IMR-90 (cell line): ENCODE measurements at regions not wholly inside any gene's neighbourhood (a gene's known extent, or its start where the extent isn't known, plus 50 kb on each side); places are given as distances from the start of the nearest gene placed in this dataset.

ENCODE experiments used
- ATAC-seq: fragments of 200-7000 bp; cut with Tn5 transposase; 2 replicates; pipeline ENCODE4 v1.9.1; 2020; ENCODE audit warnings: low read depth, mild to moderate bottlenecking, moderate library complexity
- BruUV-seq: library from RNA; stranded (reverse); fragments of 400-500 nt; replicated peaks from 2 replicates; lab custom pipeline; 2021; lab: Mats Ljungman, UMichigan
- CTCF ChIA-PET: fragments of 300-600 bp; formaldehyde crosslinking; extraction: SDS; loops from one replicate; lab custom pipeline; 2021; ENCODE audit warnings: antibody characterized with exemption; lab: Yijun Ruan, JAX
- POLR2A ChIA-PET: fragments of 300-600 bp; sonication (Branson Sonifier 250); formaldehyde crosslinking; loops from one replicate; lab custom pipeline; 2022; ENCODE audit warnings: antibody characterized with exemption; ENCODE audit not compliant: unreplicated experiment; lab: Charles Lee
- DNase-seq: peaks from one replicate; pipeline ENCODE4 v3.0.0; 2013
- H2AFZ ChIP-seq: replicated peaks from 2 replicates; pipeline ENCODE3; 2013; ENCODE audit warnings: low read length, mild to moderate bottlenecking; ENCODE audit not compliant: poor library complexity
- H2AK5ac ChIP-seq: 2 replicates; pipeline ENCODE4 v1.6.1; 2013; ENCODE audit warnings: low read depth, low read length, inconsistent platforms
- H2AK9ac ChIP-seq: replicated peaks from 2 replicates; pipeline ENCODE3; 2013; ENCODE audit warnings: mild to moderate bottlenecking, low read depth, low read length, moderate library complexity; ENCODE audit not compliant: poor library complexity
- H2BK120ac ChIP-seq: 2 replicates; pipeline ENCODE4 v1.6.1; 2013; ENCODE audit warnings: low read depth, low read length, inconsistent platforms
- H2BK15ac ChIP-seq: 3 replicates; pipeline ENCODE4 v1.6.1; 2013; ENCODE audit warnings: low read depth, low read length, inconsistent platforms
- H2BK20ac ChIP-seq: 2 replicates; pipeline ENCODE4 v1.6.1; 2013; ENCODE audit warnings: low read depth, mild to moderate bottlenecking, inconsistent platforms, low read length, moderate library complexity
- H2BK5ac ChIP-seq: 2 replicates; pipeline ENCODE4 v1.6.1; 2013; ENCODE audit warnings: mild to moderate bottlenecking, low read depth, low read length, inconsistent platforms; ENCODE audit not compliant: poor library complexity, severe bottlenecking
- H3K14ac ChIP-seq: replicated peaks from 2 replicates; pipeline ENCODE4 v1.6.1; 2013; ENCODE audit warnings: low read depth, low read length, inconsistent platforms
- H3K18ac ChIP-seq: 2 replicates; pipeline ENCODE4 v1.6.1; 2013; ENCODE audit warnings: low read depth, low read length, control low read depth
- H3K23ac ChIP-seq: 2 replicates; pipeline ENCODE4 v1.6.1; 2013; ENCODE audit warnings: low read depth, low read length, inconsistent platforms
- H3K27ac ChIP-seq: 2 replicates; pipeline ENCODE4 v1.5.1; 2013; ENCODE audit warnings: mild to moderate bottlenecking, control low read depth, low read length; ENCODE audit not compliant: insufficient read depth
- H3K27me3 ChIP-seq: 2 replicates; pipeline ENCODE4 v1.6.1; 2013; ENCODE audit warnings: low read length; ENCODE audit not compliant: control insufficient read depth, insufficient read depth
- H3K36me3 ChIP-seq: 2 replicates; pipeline ENCODE4 v1.6.1; 2013; ENCODE audit warnings: low read length, mixed read lengths; ENCODE audit not compliant: control insufficient read depth, insufficient read depth
- H3K4ac ChIP-seq: 2 replicates; pipeline ENCODE4 v1.6.1; 2013; ENCODE audit warnings: low read depth, low read length, inconsistent platforms
- H3K4me1 ChIP-seq: 2 replicates; pipeline ENCODE4 v1.6.1; 2013; ENCODE audit warnings: low read length, mixed read lengths; ENCODE audit not compliant: control insufficient read depth, insufficient read depth
- H3K4me2 ChIP-seq: 2 replicates; pipeline ENCODE4 v1.6.1; 2013; ENCODE audit warnings: low read depth, mild to moderate bottlenecking, control low read depth, low read length, moderate library complexity
- H3K4me3 ChIP-seq: 2 replicates; pipeline ENCODE4 v1.5.1; 2013; ENCODE audit warnings: low read depth, mild to moderate bottlenecking, control low read depth, low read length, moderate library complexity; ENCODE audit not compliant: insufficient read depth
- H3K56ac ChIP-seq: 2 replicates; pipeline ENCODE4 v1.6.1; 2013; ENCODE audit warnings: low read length, inconsistent platforms; ENCODE audit not compliant: insufficient read depth; ENCODE audit errors: extremely low read depth
- H3K79me1 ChIP-seq, 2 experiments: 2 replicates each; pipeline ENCODE4 v1.6.1; 2013; ENCODE audit warnings: low read length in 2 of 2, inconsistent platforms in 1 of 2, low read depth in 1 of 2
- H3K9ac ChIP-seq: 2 replicates; pipeline ENCODE4 v1.6.1; 2013; ENCODE audit warnings: low read depth, low read length, control low read depth
- H3K9me1 ChIP-seq: 2 replicates; pipeline ENCODE4 v1.6.1; 2013; ENCODE audit warnings: low read length, inconsistent platforms; ENCODE audit not compliant: insufficient read depth
- H3K9me3 ChIP-seq: 2 replicates; pipeline ENCODE4 v1.6.1; 2013; ENCODE audit warnings: low read length; ENCODE audit not compliant: control insufficient read depth, insufficient read depth
- H4K20me1 ChIP-seq: 2 replicates; pipeline ENCODE4 v1.6.1; 2013; ENCODE audit warnings: low read length, inconsistent platforms; ENCODE audit not compliant: insufficient read depth
- H4K5ac ChIP-seq: 2 replicates; pipeline ENCODE4 v1.6.1; 2013; ENCODE audit warnings: mild to moderate bottlenecking, low read depth, low read length, control low read depth
- H4K8ac ChIP-seq, 2 experiments: 2 replicates each; pipeline ENCODE4 v1.6.1; 2013; ENCODE audit warnings: low read depth in 2 of 2, low read length in 2 of 2, control low read depth in 1 of 2, inconsistent platforms in 1 of 2
- H4K91ac ChIP-seq: 2 replicates; pipeline ENCODE4 v1.6.1; 2013; ENCODE audit warnings: low read depth, low read length, inconsistent platforms; ENCODE audit not compliant: insufficient read depth
- BHLHE40 ChIP-seq: fragments of 150-350 bp; IDR thresholded peaks from 2 replicates; pipeline ENCODE4 v1.6.1; 2016; ENCODE audit warnings: mild to moderate bottlenecking, low read depth, low read length
- CEBPB ChIP-seq: IDR thresholded peaks from 2 replicates; pipeline ENCODE4 v1.6.1; 2012; ENCODE audit warnings: low read depth, low read length, improper control_type of control experiment
- CHD1 ChIP-seq: IDR thresholded peaks from 2 replicates; pipeline ENCODE4 v1.6.1; 2012; ENCODE audit warnings: low read depth, low read length, improper control_type of control experiment
- MAFK ChIP-seq: IDR thresholded peaks from 2 replicates; pipeline ENCODE4 v1.6.1; 2012; ENCODE audit warnings: low read depth, low read length, improper control_type of control experiment
- MAZ ChIP-seq: IDR thresholded peaks from 2 replicates; pipeline ENCODE4 v1.6.1; 2012; ENCODE audit warnings: low read depth, mild to moderate bottlenecking, low read length, improper control_type of control experiment, moderate library complexity, borderline replicate concordance
- MXI1 ChIP-seq: IDR thresholded peaks from 2 replicates; pipeline ENCODE4 v1.6.1; 2012; ENCODE audit warnings: low read depth, mild to moderate bottlenecking, low read length, moderate library complexity, borderline replicate concordance
- NFE2L2 ChIP-seq: fragments of 150-350 bp; IDR thresholded peaks from 2 replicates; pipeline ENCODE4 v1.6.1; 2016; ENCODE audit warnings: low read depth, mild to moderate bottlenecking, low read length
- POLR2A ChIP-seq: IDR thresholded peaks from 2 replicates; pipeline ENCODE4 v1.6.1; 2012; ENCODE audit warnings: mild to moderate bottlenecking, low read depth, low read length
- RAD21 ChIP-seq: IDR thresholded peaks from 2 replicates; pipeline ENCODE4 v1.6.1; 2012; ENCODE audit warnings: low read length, improper control_type of control experiment
- RFX5 ChIP-seq: IDR thresholded peaks from 2 replicates; pipeline ENCODE4 v1.8.0; 2012; ENCODE audit warnings: low read depth, mild to moderate bottlenecking, low read length, moderate library complexity
- SMC3 ChIP-seq: fragments of 150-350 bp; IDR thresholded peaks from 2 replicates; pipeline ENCODE4 v1.6.1; 2016; ENCODE audit warnings: low read depth, mild to moderate bottlenecking, antibody characterized with exemption, low read length, moderate library complexity
- WGBS, 2 experiments: methylation state at CpG; one replicate each; pipeline versions ENCODE4 v1.1.5 to v1.1.7; 2013; ENCODE audit warnings: missing lambda C conversion rate in 2 of 2; ENCODE audit not compliant: insufficient read length in 1 of 2; ENCODE audit errors: extremely low coverage in 2 of 2; 5-methylcytosine and 5-hydroxymethylcytosine counted together
- dilution Hi-C: fragments of 300-500 bp; cut with HindIII; formaldehyde crosslinking; loops from one replicate; pipeline ENCODE4 v1.14.3; 2018; ENCODE audit warnings: low sequenced_read_pairs; ENCODE audit not compliant: unreplicated experiment
- in situ Hi-C: fragments of 300-500 bp; cut with MboI; formaldehyde crosslinking; loops from 3 replicates; pipeline ENCODE4 v1.14.3; 2019; ENCODE audit warnings: low sequenced_read_pairs, inconsistent platforms, mixed read lengths
- intact Hi-C: fragments of 100-400 bp; cut with micrococcal nuclease; formaldehyde crosslinking; loops from 2 replicates; pipeline ENCODE4 v1.10.0; 2022
- TF ChIP-seq, protein P1 (sequence below): fragments of 150-350 bp; IDR thresholded peaks from 2 replicates; pipeline ENCODE4 v1.6.1; 2017; ENCODE audit warnings: mild to moderate bottlenecking, antibody characterized with exemption, low read length, low read depth
- TF ChIP-seq, protein P2 (sequence below): conservative IDR thresholded peaks from 2 replicates; pipeline ENCODE4 v1.5.1; 2012; ENCODE audit warnings: mild to moderate bottlenecking, low read depth, low read length, improper control_type of control experiment

DNA sequence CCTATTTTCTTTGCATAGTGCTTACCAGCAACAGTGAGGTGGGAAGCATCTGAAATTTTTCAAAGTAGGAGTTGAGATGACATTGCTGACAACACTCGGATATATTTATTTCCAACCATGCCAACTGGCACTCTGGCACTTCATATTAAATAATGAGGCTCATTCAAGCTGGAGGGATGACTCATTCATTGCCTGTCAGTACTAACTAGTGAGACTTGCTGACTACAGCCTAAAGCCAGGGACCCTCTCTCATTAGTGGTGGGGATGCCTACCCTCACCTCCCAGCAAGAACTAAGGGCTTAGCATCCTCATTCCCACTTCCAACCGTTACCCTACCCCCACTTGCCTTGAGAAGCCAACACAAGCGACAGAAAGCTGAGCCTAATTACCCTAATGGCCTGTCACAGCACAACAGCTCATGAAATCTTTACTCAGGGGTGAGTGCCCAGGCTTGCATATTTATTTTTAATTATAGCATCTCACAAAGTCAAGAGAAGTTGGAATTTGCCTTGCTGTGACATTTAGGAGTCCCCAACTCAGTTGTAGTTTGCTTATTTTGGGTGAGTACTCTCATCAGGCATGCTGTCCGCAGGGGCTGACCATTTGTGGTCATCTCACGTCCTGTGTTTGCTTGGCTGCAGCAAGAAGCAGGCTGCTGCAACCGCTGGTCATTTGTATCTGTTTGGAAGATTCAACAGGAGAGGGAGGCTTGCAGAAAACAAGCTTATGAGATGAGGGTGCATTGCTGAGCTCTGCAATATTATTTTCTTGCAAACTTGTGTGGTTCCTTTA is 181.6 kb upstream of the POU2AF2 start (continued):
- TF ChIP-seq, protein P1, sequence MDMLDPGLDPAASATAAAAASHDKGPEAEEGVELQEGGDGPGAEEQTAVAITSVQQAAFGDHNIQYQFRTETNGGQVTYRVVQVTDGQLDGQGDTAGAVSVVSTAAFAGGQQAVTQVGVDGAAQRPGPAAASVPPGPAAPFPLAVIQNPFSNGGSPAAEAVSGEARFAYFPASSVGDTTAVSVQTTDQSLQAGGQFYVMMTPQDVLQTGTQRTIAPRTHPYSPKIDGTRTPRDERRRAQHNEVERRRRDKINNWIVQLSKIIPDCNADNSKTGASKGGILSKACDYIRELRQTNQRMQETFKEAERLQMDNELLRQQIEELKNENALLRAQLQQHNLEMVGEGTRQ, result no peak
- TF ChIP-seq POLR2A (no peak), MAZ (no peak)

DNA sequence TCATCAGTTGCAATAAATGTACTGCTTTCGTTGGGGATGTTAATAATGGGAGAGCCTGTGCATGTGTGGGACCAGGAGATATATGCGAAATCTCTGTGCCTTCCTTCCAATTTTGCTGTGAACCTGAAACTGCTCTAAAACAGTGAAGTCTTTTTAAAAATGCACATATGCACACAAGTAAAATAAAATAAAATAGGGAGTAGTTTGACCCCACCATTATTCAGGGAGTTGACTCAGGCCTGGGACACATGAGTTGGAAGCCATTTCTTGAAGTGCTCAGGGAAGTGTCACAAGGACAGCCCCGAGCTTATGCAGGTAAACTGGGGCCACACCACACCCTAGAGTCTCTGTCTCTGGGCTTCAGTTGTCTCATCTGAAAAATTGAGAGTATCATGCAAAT is 183.1 kb upstream of the POU2AF2 start:
- H3K27me3 ChIP-seq, result no peaks in the 10 kb centered on the region
- no CpG with 5 or more reads among the region's 3 CpGs for WGBS, 2 experiments
- peaks cover 6% of the 10 kb centered on the region for H3K4me1 ChIP-seq
- H2BK20ac ChIP-seq, result no peak overlapping the region
- no peak overlapping the region for H3K4ac ChIP-seq
- H4K91ac ChIP-seq, result no peak overlapping the region
- no peak overlapping the region for H3K23ac ChIP-seq
- H3K79me1 ChIP-seq, result no peaks in the 10 kb centered on the region
- no peak overlapping the region for H2AK9ac ChIP-seq
- no peak overlapping the region for H4K8ac ChIP-seq
- H2AK5ac ChIP-seq, result no peak overlapping the region
- ChIA-PET CTCF (no interaction called here), POLR2A (no interaction called here)
- no peak overlapping the region for H3K27ac ChIP-seq
- no peak overlapping the region for H3K14ac ChIP-seq
- no peak overlapping the region for H3K4me3 ChIP-seq
- H3K36me3 ChIP-seq, result no peaks in the 10 kb centered on the region
- no peak overlapping the region for H2AFZ ChIP-seq
- no peak overlapping the region for H3K4me2 ChIP-seq
- ATAC-seq (no peak), DNase-seq (no peak)
- H4K5ac ChIP-seq, result no peak overlapping the region
- peak overlapping the region; percentile 39; the same call in 1 of the 2 replicates for H2BK120ac ChIP-seq
- H3K56ac ChIP-seq, result no peak overlapping the region
- BruUV-seq, result no TSS peak
- H3K9me1 ChIP-seq, result no peaks in the 10 kb centered on the region; the same call in 1 of the 2 replicates
- no peak overlapping the region for H3K18ac ChIP-seq
- intact Hi-C loops (no loop called here), dilution Hi-C loops (no loop called here), in situ Hi-C loops (no loop called here)
- no peak overlapping the region for H3K9ac ChIP-seq
- H4K20me1 ChIP-seq, result no peaks in the 10 kb centered on the region
- no peaks in the 10 kb centered on the region for H3K9me3 ChIP-seq
- no peak overlapping the region for H2BK5ac ChIP-seq
- H2BK15ac ChIP-seq, result peak overlapping the region; percentile 56; the same call in 1 of the 3 replicates
- TF ChIP-seq BHLHE40 (no peak), NFE2L2 (no peak), MAZ (no peak), RAD21 (no peak), MXI1 (no peak), CEBPB (no peak), RFX5 (no peak), POLR2A (no peak), MAFK (no peak), SMC3 (no peak), CHD1 (no peak)
- TF ChIP-seq, protein P1, result no peak
- TF ChIP-seq, protein P2, sequence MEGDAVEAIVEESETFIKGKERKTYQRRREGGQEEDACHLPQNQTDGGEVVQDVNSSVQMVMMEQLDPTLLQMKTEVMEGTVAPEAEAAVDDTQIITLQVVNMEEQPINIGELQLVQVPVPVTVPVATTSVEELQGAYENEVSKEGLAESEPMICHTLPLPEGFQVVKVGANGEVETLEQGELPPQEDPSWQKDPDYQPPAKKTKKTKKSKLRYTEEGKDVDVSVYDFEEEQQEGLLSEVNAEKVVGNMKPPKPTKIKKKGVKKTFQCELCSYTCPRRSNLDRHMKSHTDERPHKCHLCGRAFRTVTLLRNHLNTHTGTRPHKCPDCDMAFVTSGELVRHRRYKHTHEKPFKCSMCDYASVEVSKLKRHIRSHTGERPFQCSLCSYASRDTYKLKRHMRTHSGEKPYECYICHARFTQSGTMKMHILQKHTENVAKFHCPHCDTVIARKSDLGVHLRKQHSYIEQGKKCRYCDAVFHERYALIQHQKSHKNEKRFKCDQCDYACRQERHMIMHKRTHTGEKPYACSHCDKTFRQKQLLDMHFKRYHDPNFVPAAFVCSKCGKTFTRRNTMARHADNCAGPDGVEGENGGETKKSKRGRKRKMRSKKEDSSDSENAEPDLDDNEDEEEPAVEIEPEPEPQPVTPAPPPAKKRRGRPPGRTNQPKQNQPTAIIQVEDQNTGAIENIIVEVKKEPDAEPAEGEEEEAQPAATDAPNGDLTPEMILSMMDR, result no peak
